Mesenchymal stem cell (in vitro differentiated cells and primary cell): ENCODE measurements at regions not wholly inside any gene's neighbourhood (a gene's known extent, or its start where the extent isn't known, plus 50 kb on each side); places are given as distances from the start of the nearest gene placed in this dataset.
"Not testable (repeated sequence)": the region's sequence is repeated elsewhere in the genome, so short reads cannot be mapped to it uniquely, and the experiment has no call there.

Experiments used
- DNase-seq: peaks from one replicate; pipeline ENCODE4 v3.0.0-alpha.2; 2013
- H2AFZ ChIP-seq: one replicate; pipeline ENCODE4 v1.6.1; 2013; ENCODE audit warnings: low read depth, mild to moderate bottlenecking, control low read depth, inconsistent platforms, low read length, moderate library complexity
- H2AK5ac ChIP-seq: 2 replicates; pipeline ENCODE4 v1.6.1; 2013; ENCODE audit warnings: low read length, moderate library complexity, mild to moderate bottlenecking, inconsistent platforms; ENCODE audit not compliant: severe bottlenecking
- H2BK120ac ChIP-seq: one replicate; pipeline ENCODE4 v1.6.1; 2013; ENCODE audit warnings: low read depth, mild to moderate bottlenecking, inconsistent platforms, low read length, moderate library complexity
- H2BK12ac ChIP-seq, 2 experiments: one replicate each; pipeline ENCODE4 v1.6.1; 2013; ENCODE audit warnings: inconsistent platforms in 2 of 2, low read length in 2 of 2, mild to moderate bottlenecking in 2 of 2, moderate library complexity in 2 of 2, control low read depth in 1 of 2
- H2BK15ac ChIP-seq: one replicate; pipeline ENCODE4 v1.6.1; 2013; ENCODE audit warnings: mild to moderate bottlenecking, low read depth, inconsistent platforms; ENCODE audit not compliant: poor library complexity, severe bottlenecking
- H2BK5ac ChIP-seq: 2 replicates; pipeline ENCODE4 v1.6.1; 2013; ENCODE audit warnings: low read depth, mild to moderate bottlenecking, low read length, control low read depth, inconsistent platforms; ENCODE audit not compliant: poor library complexity, severe bottlenecking
- H3K14ac ChIP-seq, 2 experiments: one replicate each; pipeline ENCODE4 v1.6.1; 2013; ENCODE audit warnings: inconsistent platforms in 2 of 2, low read length in 2 of 2, control low read depth in 1 of 2, mild to moderate bottlenecking in 1 of 2, moderate library complexity in 1 of 2
- H3K18ac ChIP-seq, 2 experiments: one replicate each; pipeline ENCODE4 v1.6.1; 2013; ENCODE audit warnings: inconsistent platforms in 2 of 2, low read length in 2 of 2, control low read depth in 1 of 2, low read depth in 1 of 2, mild to moderate bottlenecking in 1 of 2
- H3K23ac ChIP-seq, 2 experiments: one replicate each; pipeline ENCODE4 v1.6.1; 2013; ENCODE audit warnings: inconsistent platforms in 2 of 2, low read length in 2 of 2, mild to moderate bottlenecking in 2 of 2, moderate library complexity in 2 of 2, control low read depth in 1 of 2
- H3K27ac ChIP-seq: 2 replicates; pipeline ENCODE4 v1.5.1; 2013; ENCODE audit warnings: mild to moderate bottlenecking, moderate library complexity, low read length, control low read depth, inconsistent platforms; ENCODE audit not compliant: poor library complexity, severe bottlenecking
- H3K27me3 ChIP-seq, 2 experiments: 2 replicates each; pipeline versions ENCODE4 v1.6.1 to v1.7.0; 2013; ENCODE audit warnings: low read length in 2 of 2, mild to moderate bottlenecking in 2 of 2, moderate library complexity in 2 of 2, control low read depth in 1 of 2, inconsistent platforms in 1 of 2; ENCODE audit not compliant: control insufficient read depth in 1 of 2, insufficient read depth in 1 of 2
- H3K36me3 ChIP-seq, 2 experiments: 2 replicates each; pipeline versions ENCODE4 v1.6.1 to v1.7.0; 2013; ENCODE audit warnings: low read length in 2 of 2, control low read depth in 1 of 2, inconsistent platforms in 1 of 2, low read depth in 1 of 2, mild to moderate bottlenecking in 1 of 2; ENCODE audit not compliant: insufficient read depth in 2 of 2, control insufficient read depth in 1 of 2
- H3K4ac ChIP-seq, 2 experiments: one replicate each; pipeline ENCODE4 v1.6.1; 2013; ENCODE audit warnings: inconsistent platforms in 2 of 2, low read length in 2 of 2, mild to moderate bottlenecking in 2 of 2, moderate library complexity in 2 of 2, control low read depth in 1 of 2, low read depth in 1 of 2
- H3K4me1 ChIP-seq: 2 replicates; pipeline ENCODE4 v1.6.1; 2013; ENCODE audit warnings: low read depth, low read length, control low read depth; ENCODE audit not compliant: control insufficient read depth, insufficient read depth
- H3K4me2 ChIP-seq: 2 replicates; pipeline ENCODE4 v1.6.1; 2013; ENCODE audit warnings: low read length, mild to moderate bottlenecking, inconsistent platforms; ENCODE audit not compliant: poor library complexity, severe bottlenecking
- H3K4me3 ChIP-seq, 2 experiments: 2 replicates each; pipeline versions ENCODE4 v1.5.1 to v1.7.0; 2013; ENCODE audit warnings: low read length in 2 of 2, mild to moderate bottlenecking in 2 of 2, control low read depth in 1 of 2, low read depth in 1 of 2; ENCODE audit not compliant: insufficient read depth in 1 of 2
- H3K79me1 ChIP-seq: replicated peaks from 2 replicates; pipeline ENCODE4 v1.6.1; 2013; ENCODE audit warnings: mild to moderate bottlenecking, control low read depth, low read length, inconsistent platforms; ENCODE audit not compliant: poor library complexity, severe bottlenecking
- H3K9ac ChIP-seq: 2 replicates; pipeline ENCODE4 v1.7.0; 2013; ENCODE audit warnings: mild to moderate bottlenecking, low read length, moderate library complexity
- H3K9me3 ChIP-seq: 2 replicates; pipeline ENCODE4 v1.7.0; 2013; ENCODE audit warnings: mild to moderate bottlenecking, low read length; ENCODE audit not compliant: control insufficient read depth
- H4K8ac ChIP-seq: one replicate; pipeline ENCODE4 v1.6.1; 2013; ENCODE audit warnings: inconsistent platforms, mild to moderate bottlenecking, low read length, moderate library complexity
- H4K91ac ChIP-seq: one replicate; pipeline ENCODE4 v1.6.1; 2013; ENCODE audit warnings: mild to moderate bottlenecking, low read length, inconsistent platforms
- WGBS: methylation state at CpG from one replicate; pipeline ENCODE4 v1.1.7; 2013; ENCODE audit warnings: mixed read lengths; 5-methylcytosine and 5-hydroxymethylcytosine counted together

DNA sequence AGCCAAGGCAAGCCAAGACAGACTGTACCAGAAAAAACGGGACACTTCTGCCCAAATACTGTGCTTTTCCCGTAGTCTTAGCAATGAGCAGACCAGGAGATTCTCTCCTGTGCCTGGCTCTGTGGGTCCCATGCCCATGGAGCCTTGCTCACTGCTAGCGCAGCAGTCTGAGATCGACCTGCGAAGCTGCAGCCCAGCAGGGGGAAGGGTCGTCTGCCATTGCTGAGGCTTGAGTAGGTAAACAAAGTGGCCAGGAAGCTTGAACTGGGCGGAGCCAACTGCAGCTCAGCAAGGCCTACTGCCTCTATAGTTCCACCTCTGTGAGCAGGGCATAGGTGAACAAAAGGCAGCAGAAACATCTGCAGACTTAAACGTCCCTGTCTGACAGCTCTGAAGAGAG, 647.3 kb upstream of the C16orf82 start:
- H2BK120ac ChIP-seq, H2BK15ac ChIP-seq, H3K23ac ChIP-seq, H4K8ac ChIP-seq, H3K36me3 ChIP-seq, H3K4ac ChIP-seq, H3K4me2 ChIP-seq, H2BK12ac ChIP-seq, H3K14ac ChIP-seq, H3K27ac ChIP-seq, H3K4me1 ChIP-seq, H4K91ac ChIP-seq, H3K18ac ChIP-seq, H3K79me1 ChIP-seq, H3K9me3 ChIP-seq, H3K9ac ChIP-seq, H2AFZ ChIP-seq, H3K27me3 ChIP-seq, H3K4me3 ChIP-seq, H2BK5ac ChIP-seq, DNase-seq, H2AK5ac ChIP-seq: not testable (repeated sequence)
- WGBS = 60% methylated on average over 8 of the region's 8 CpGs

DNA sequence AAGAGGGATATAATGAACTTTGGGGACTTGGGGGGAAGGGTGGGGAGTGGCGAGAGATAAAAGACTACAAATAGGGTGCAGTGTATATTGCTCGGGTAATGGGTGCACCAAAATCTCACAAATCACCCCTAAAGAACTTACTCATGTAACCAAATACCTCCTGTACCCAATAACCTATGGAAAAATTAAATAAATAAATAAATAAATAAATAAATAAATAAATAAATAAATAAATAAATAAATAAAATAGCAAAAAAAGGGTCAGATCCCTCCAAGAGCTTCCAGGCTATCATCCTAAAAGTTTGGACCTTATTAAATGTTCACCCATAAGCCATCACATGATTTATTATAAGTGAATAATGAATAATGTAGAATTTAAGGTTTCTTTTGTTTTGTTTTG, 636.1 kb upstream of the C16orf82 start:
- Histone ChIP-seq H2BK15ac (no peak overlapping the region), H3K4me3 (no peak overlapping the region), H3K27me3 (no peaks in the 10 kb centered on the region), H3K14ac (no peak overlapping the region), H3K4ac (no peak overlapping the region), H3K4me2 (no peak overlapping the region), H2BK5ac (no peak overlapping the region), H3K9ac (no peak overlapping the region), H2BK12ac (no peak overlapping the region), H3K9me3 (peaks cover 3% of the 10 kb centered on the region), H4K91ac (no peak overlapping the region), H2BK120ac (no peak overlapping the region), H2AFZ (no peak overlapping the region), H3K79me1 (no peaks in the 10 kb centered on the region), H3K23ac (no peak overlapping the region), H3K27ac (no peak overlapping the region), H4K8ac (no peak overlapping the region), H3K18ac (no peak overlapping the region), H3K36me3 (no peaks in the 10 kb centered on the region), H3K4me1 (no peaks in the 10 kb centered on the region), H2AK5ac (no peak overlapping the region)
- DNase-seq = no peak
- WGBS = no CpG with 5 or more reads among the region's 2 CpGs

DNA sequence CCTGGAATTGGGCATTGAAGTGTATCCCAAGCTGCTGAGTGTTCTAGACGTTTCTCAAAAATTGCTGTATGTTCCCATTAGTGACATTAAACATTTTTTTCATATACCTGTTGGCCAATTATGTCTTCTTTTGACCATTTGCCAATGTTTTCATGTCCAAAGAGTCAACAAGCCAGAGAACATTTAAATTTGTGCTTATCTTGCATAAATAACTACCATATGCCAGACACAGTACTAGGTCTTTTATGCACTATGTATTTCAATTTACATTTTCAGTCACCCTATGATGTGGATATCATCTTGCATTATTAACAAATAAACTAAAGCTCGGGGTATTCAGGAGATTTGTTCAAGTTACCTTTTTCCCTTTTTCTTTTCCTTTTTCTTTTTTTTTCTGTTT, 632.9 kb upstream of the C16orf82 start:
- Histone ChIP-seq H3K4me3 (no peak overlapping the region), H3K18ac (no peak overlapping the region), H3K9me3 (peaks cover 3% of the 10 kb centered on the region), H3K14ac (no peak overlapping the region), H2AK5ac (no peak overlapping the region), H3K4ac (no peak overlapping the region), H2AFZ (no peak overlapping the region), H2BK15ac (no peak overlapping the region), H3K27me3 (no peaks in the 10 kb centered on the region), H2BK12ac (no peak overlapping the region), H4K91ac (no peak overlapping the region), H3K9ac (no peak overlapping the region), H3K79me1 (no peaks in the 10 kb centered on the region), H4K8ac (no peak overlapping the region), H3K27ac (no peak overlapping the region), H3K4me1 (no peaks in the 10 kb centered on the region), H3K23ac (no peak overlapping the region), H2BK5ac (no peak overlapping the region), H3K4me2 (no peak overlapping the region), H3K36me3 (no peaks in the 10 kb centered on the region), H2BK120ac (no peak overlapping the region)
- no peak for DNase-seq
- 0% methylated on average over 1 of the region's 2 CpGs for WGBS

DNA sequence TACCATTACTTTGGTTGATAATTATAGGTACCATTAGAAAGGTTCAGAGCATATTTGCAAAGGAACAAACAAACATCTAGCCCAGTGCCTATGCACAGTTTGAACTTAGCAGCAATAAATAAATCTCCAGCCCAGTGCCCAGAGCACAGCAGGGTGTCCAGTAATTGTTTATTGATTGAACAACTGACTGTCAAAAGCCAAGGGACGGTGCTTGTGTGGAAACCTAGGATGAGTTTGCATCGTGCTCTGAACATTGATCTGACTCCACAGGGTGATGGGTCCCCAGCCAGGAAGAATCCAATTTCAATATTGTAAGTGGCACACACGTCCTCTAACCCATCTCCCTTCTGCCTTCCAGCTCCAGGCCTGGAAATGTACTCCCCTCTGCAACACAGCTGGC, 625.5 kb upstream of the C16orf82 start:
- no peak overlapping the region for H2AK5ac ChIP-seq
- WGBS = 59% methylated on average over 3 of the region's 3 CpGs
- H4K8ac ChIP-seq = no peak overlapping the region
- H3K27ac ChIP-seq = no peak overlapping the region
- H3K23ac ChIP-seq = no peak overlapping the region
- no peak for DNase-seq
- no peak overlapping the region for H4K91ac ChIP-seq
- no peak overlapping the region for H3K9ac ChIP-seq
- H3K9me3 ChIP-seq = no peaks in the 10 kb centered on the region
- H3K79me1 ChIP-seq = no peaks in the 10 kb centered on the region
- no peak overlapping the region for H2BK12ac ChIP-seq
- no peak overlapping the region for H3K14ac ChIP-seq
- H3K27me3 ChIP-seq = no peaks in the 10 kb centered on the region
- no peak overlapping the region for H3K18ac ChIP-seq
- no peak overlapping the region for H2AFZ ChIP-seq
- H3K36me3 ChIP-seq = no peaks in the 10 kb centered on the region
- H2BK5ac ChIP-seq = no peak overlapping the region
- no peak overlapping the region for H3K4me3 ChIP-seq
- no peak overlapping the region for H3K4ac ChIP-seq
- H3K4me1 ChIP-seq = no peaks in the 10 kb centered on the region
- H3K4me2 ChIP-seq = no peak overlapping the region
- H2BK15ac ChIP-seq = no peak overlapping the region
- H2BK120ac ChIP-seq = no peak overlapping the region
